HCT116 (cell line): ENCODE measurements at regions not wholly inside any gene's neighbourhood (a gene's known extent, or its start where the extent isn't known, plus 50 kb on each side); places are given as distances from the start of the nearest gene placed in this dataset.

Experiments
- ATAC-seq: fragments of 200-7000 bp; cut with Tn5 transposase; 2 replicates; pipeline ENCODE4 v1.9.1; 2020; ENCODE audit warnings: mild to moderate bottlenecking, moderate library complexity
- BruUV-seq: library from RNA; stranded (reverse); fragments of 400-500 nt; replicated peaks from 2 replicates; lab custom pipeline; 2021; lab: Mats Ljungman, UMichigan
- CTCF ChIA-PET: fragments of 300-600 bp; sonication (Branson Sonifier 250); formaldehyde crosslinking; loops from one replicate; lab custom pipeline; 2021; ENCODE audit warnings: antibody characterized with exemption; lab: Charles Lee
- POLR2A ChIA-PET: fragments of 300-600, 350-600 bp; sonication (Branson Sonifier 250); formaldehyde crosslinking; loops from one replicate; lab custom pipeline; 2021; ENCODE audit warnings: antibody characterized with exemption; lab: Charles Lee
- RAD21 ChIA-PET, 2 experiments: fragments of 300-600 bp; sonication (Branson Sonifier 250); formaldehyde crosslinking; loops; one replicate each; lab custom pipeline; 2023; ENCODE audit warnings: low total read pairs in 2 of 2; ENCODE audit not compliant: uncharacterized antibody in 2 of 2, unreplicated experiment in 2 of 2, low non-redundant PET in 1 of 2; lab: Charles Lee
- DNase-seq: peaks from one replicate; pipeline ENCODE4 v3.0.0-alpha.2; 2010; ENCODE audit warnings: low read depth, low spot score
- H2AFZ ChIP-seq: fragments of 200-600 bp; shearing (Covaris generic), sonication (generic); 2 replicates; pipeline ENCODE4 v1.6.1; 2017; ENCODE audit warnings: low read depth, mixed run types, mixed read lengths, antibody characterized with exemption, low read length; ENCODE audit not compliant: poor library complexity, severe bottlenecking
- H3K27ac ChIP-seq: 2 replicates; pipeline ENCODE4 v1.5.1; 2012; ENCODE audit warnings: low read depth, low read length
- H3K27me3 ChIP-seq: fragments of 200-600 bp; sonication (generic); 2 replicates; pipeline ENCODE4 v1.6.1; 2016; ENCODE audit warnings: mixed run types, low read length, mixed read lengths; ENCODE audit not compliant: insufficient read depth
- H3K36me3 ChIP-seq, 2 experiments: fragments of 200-500 bp in 1 of 2; fragments of 200-600 bp in 1 of 2; sonication (Bioruptor generic) in 1 of 2; sonication (generic) in 1 of 2; 2 replicates each; pipeline versions ENCODE4 v1.5.1 to v1.6.1; 2014 to 2016; ENCODE audit warnings: low read length in 2 of 2, inconsistent platforms in 1 of 2, mixed read lengths in 1 of 2, mixed run types in 1 of 2; ENCODE audit not compliant: insufficient read depth in 2 of 2, control insufficient read depth in 1 of 2
- H3K4me1 ChIP-seq, 2 experiments: fragments of 200-600 bp in 1 of 2; sonication (generic) in 1 of 2; 2 replicates each; pipeline versions ENCODE4 v1.5.1 to v1.6.1; 2012 to 2017; ENCODE audit warnings: low read length in 2 of 2, inconsistent platforms in 1 of 2, mild to moderate bottlenecking in 1 of 2, mixed read lengths in 1 of 2, mixed run types in 1 of 2, moderate library complexity in 1 of 2; ENCODE audit not compliant: insufficient read depth in 2 of 2, control insufficient read depth in 1 of 2
- H3K4me2 ChIP-seq: fragments of 200-600 bp; sonication (generic); 2 replicates; pipeline ENCODE4 v1.6.1; 2017; ENCODE audit warnings: mixed run types, low read length, mixed read lengths
- H3K4me3 ChIP-seq, 2 experiments: fragments of 200-600 bp in 1 of 2; sonication (generic) in 1 of 2; replicated peaks in 1 of 2; 2 replicates each; pipeline ENCODE4 v1.5.1; 2011 to 2016; ENCODE audit warnings: low read length in 2 of 2, control low read depth in 1 of 2, low read depth in 1 of 2, mild to moderate bottlenecking in 1 of 2, mixed read lengths in 1 of 2, mixed run types in 1 of 2
- H3K79me2 ChIP-seq: fragments of 200-600 bp; sonication (generic); 2 replicates; pipeline ENCODE4 v1.6.1; 2017; ENCODE audit warnings: mild to moderate bottlenecking, mixed run types, low read length, moderate library complexity, mixed read lengths; ENCODE audit not compliant: insufficient read depth
- H3K9ac ChIP-seq: fragments of 200-600 bp; sonication (generic); 2 replicates; pipeline ENCODE4 v1.6.1; 2016; ENCODE audit warnings: low read length, mixed read lengths
- H3K9me2 ChIP-seq: fragments of 200-600 bp; sonication (generic), shearing (Covaris generic); 2 replicates; pipeline ENCODE4 v1.6.1; 2017; ENCODE audit warnings: mixed run types, mild to moderate bottlenecking, moderate library complexity; ENCODE audit not compliant: insufficient read depth
- H3K9me3 ChIP-seq, 2 experiments: fragments of 200-500 bp in 1 of 2; fragments of 200-600 bp in 1 of 2; sonication (Bioruptor generic) in 1 of 2; sonication (generic) in 1 of 2; 2 replicates each; pipeline ENCODE4 v1.6.1; 2014 to 2017; ENCODE audit warnings: low read length in 2 of 2, mixed read lengths in 2 of 2, inconsistent platforms in 1 of 2, low read depth in 1 of 2, mild to moderate bottlenecking in 1 of 2, mixed run types in 1 of 2, moderate library complexity in 1 of 2; ENCODE audit not compliant: control insufficient read depth in 1 of 2, insufficient read depth in 1 of 2
- H4K20me1 ChIP-seq: fragments of 200-600 bp; sonication (generic), shearing (Covaris generic); 2 replicates; pipeline ENCODE4 v1.6.1; 2017; ENCODE audit warnings: mixed run types, mild to moderate bottlenecking, moderate library complexity; ENCODE audit not compliant: insufficient read depth
- CEBPB ChIP-seq: IDR thresholded peaks from 2 replicates; pipeline ENCODE4 v1.6.1; 2012; ENCODE audit warnings: low read depth
- CTCF ChIP-seq, 3 experiments: fragments of 200-600 bp in 1 of 3; sonication (generic) in 1 of 3; IDR thresholded peaks in 2 of 3; conservative IDR thresholded peaks in 1 of 3; 2 replicates each; pipeline ENCODE4 v1.5.1; 2012 to 2017; ENCODE audit warnings: low read depth in 2 of 3, low read length in 2 of 3, antibody characterized with exemption in 1 of 3, borderline replicate concordance in 1 of 3, control low read depth in 1 of 3, mild to moderate bottlenecking in 1 of 3, mixed read lengths in 1 of 3, mixed run types in 1 of 3, moderate library complexity in 1 of 3; ENCODE audit not compliant: insufficient read depth in 1 of 3
- EGR1 ChIP-seq: IDR thresholded peaks from 2 replicates; pipeline ENCODE4 v1.6.1; 2012; ENCODE audit warnings: low read depth
- EZH2 ChIP-seq: fragments of 200-600 bp; sonication (generic); IDR thresholded peaks from 2 replicates; pipeline ENCODE4 v1.6.1; 2017; ENCODE audit warnings: antibody characterized with exemption, mixed run types
- EZH2phosphoT487 ChIP-seq: fragments of 200-600 bp; IDR thresholded peaks from 2 replicates; pipeline ENCODE4 v1.6.1; 2018; ENCODE audit warnings: antibody characterized with exemption, borderline replicate concordance
- FOSL1 ChIP-seq: IDR thresholded peaks from 2 replicates; pipeline ENCODE4 v1.6.1; 2012; ENCODE audit warnings: low read depth
- JUND ChIP-seq: IDR thresholded peaks from 2 replicates; pipeline ENCODE4 v1.6.1; 2012
- POLR2A ChIP-seq: IDR thresholded peaks from 2 replicates; pipeline ENCODE4 v1.7.0; 2011; ENCODE audit warnings: borderline replicate concordance; ENCODE audit not compliant: insufficient read depth, insufficient read length; ENCODE audit errors: extremely low read depth
- RAD21 ChIP-seq: IDR thresholded peaks from 2 replicates; pipeline ENCODE4 v1.6.1; 2012; ENCODE audit warnings: low read depth, mild to moderate bottlenecking
- REST ChIP-seq: IDR thresholded peaks from 2 replicates; pipeline ENCODE4 v1.6.1; 2012; ENCODE audit warnings: low read depth
- SIN3A ChIP-seq: IDR thresholded peaks from 2 replicates; pipeline ENCODE4 v1.6.1; 2012; ENCODE audit warnings: low read depth
- SP1 ChIP-seq: IDR thresholded peaks from 2 replicates; pipeline ENCODE4 v1.6.1; 2012; ENCODE audit warnings: low read depth
- TCF7L2 ChIP-seq: IDR thresholded peaks from 2 replicates; pipeline ENCODE4 v1.7.0; 2011; ENCODE audit warnings: borderline replicate concordance, inconsistent platforms; ENCODE audit not compliant: insufficient read depth, insufficient read length; ENCODE audit errors: extremely low read depth
- YY1 ChIP-seq: IDR thresholded peaks from 2 replicates; pipeline ENCODE4 v1.6.1; 2011; ENCODE audit warnings: low read length, low read depth, moderate library complexity, mild to moderate bottlenecking; ENCODE audit not compliant: insufficient replicate concordance; ENCODE audit errors: extremely low read depth
- ZFX ChIP-seq: fragments of 450-650 bp; IDR thresholded peaks from 2 replicates; pipeline ENCODE4 v1.6.1; 2017
- intact Hi-C: fragments of 100-400 bp; cut with micrococcal nuclease; formaldehyde crosslinking; loops from 2 replicates; pipeline ENCODE4 v1.10.0; 2022

GRCh38 chr14:98404811-98405210 lies 867.2 kb downstream of the BCL11B start:
- H3K4me1 ChIP-seq = no peaks in the 10 kb centered on the region
- H2AFZ ChIP-seq = no peak overlapping the region
- no peaks in the 10 kb centered on the region for H3K79me2 ChIP-seq
- H3K27me3 ChIP-seq = no peaks in the 10 kb centered on the region
- H3K9ac ChIP-seq = no peak overlapping the region
- no peaks in the 10 kb centered on the region for H4K20me1 ChIP-seq
- H3K27ac ChIP-seq = no peak overlapping the region
- intact Hi-C loops = no loop called here
- H3K4me2 ChIP-seq = no peak overlapping the region
- ATAC-seq = no peak
- peaks cover 0 to 4% of the 10 kb centered on the region in 2 experiments; a peak in 2 of 4 replicates for H3K9me3 ChIP-seq
- H3K36me3 ChIP-seq = no peaks in the 10 kb centered on the region
- no peak for DNase-seq
- ChIA-PET CTCF (no interaction called here), RAD21 (no interaction called here), POLR2A (no interaction called here)
- H3K9me2 ChIP-seq = no peaks in the 10 kb centered on the region
- TF ChIP-seq CEBPB = no peak
- no peak for TF ChIP-seq YY1
- TF ChIP-seq ZFX = no peak
- TF ChIP-seq SP1 = no peak
- H3K4me3 ChIP-seq = no peak overlapping the region
- BruUV-seq = no TSS peak

- Histone ChIP-seq H3K4me1 (no peaks in the 10 kb centered on the region), H3K4me3 (no peak overlapping the region), H2AFZ (no peak overlapping the region), H3K79me2 (no peaks in the 10 kb centered on the region), H3K27ac (no peak overlapping the region), H3K4me2 (no peak overlapping the region), H3K27me3 (no peaks in the 10 kb centered on the region), H3K9me3 (peaks cover 0 to 4% of the 10 kb centered on the region in 2 experiments; a peak in 2 of 4 replicates), H4K20me1 (no peaks in the 10 kb centered on the region), H3K36me3 (no peaks in the 10 kb centered on the region), H3K9me2 (no peaks in the 10 kb centered on the region), H3K9ac (no peak overlapping the region)
- no TSS peak for BruUV-seq
- TF ChIP-seq FOSL1 (no peak), ZFX (no peak), CEBPB (no peak), REST (no peak), JUND (no peak), EZH2 (no peak), EZH2phosphoT487 (no peak), SIN3A (no peak), CTCF (IDR thresholded peaks at IDR 0.05 in 2 of 3, conservative IDR thresholded peaks at IDR 0.05 in 1 of 3; ENCODE audit: borderline replicate concordance in 1 of 3, insufficient read depth in 1 of 3, low read depth in 2 of 3, low read length in 2 of 3) (no peak), EGR1 (no peak), RAD21 (no peak), TCF7L2 (no peak), POLR2A (no peak), YY1 (no peak)
- ChIA-PET RAD21 (no interaction called here), POLR2A (no interaction called here), CTCF (no interaction called here)
- intact Hi-C loops = no loop called here
- ATAC-seq = no peak
- no peak for DNase-seq
Measured at GRCh38 chr14:98408024-98408555, 863.9 kb downstream of the BCL11B start.
